OCI-LY7 (cell line): ENCODE measurements at regions not wholly inside any gene's neighbourhood (a gene's known extent, or its start where the extent isn't known, plus 50 kb on each side); places are given as distances from the start of the nearest gene placed in this dataset.
"Not testable (repeated sequence)": the region's sequence is repeated elsewhere in the genome, so short reads cannot be mapped to it uniquely, and the experiment has no call there.

ENCODE experiments used
- BruUV-seq: library from RNA; stranded (reverse); fragments of 400-500 nt; replicated peaks from 2 replicates; lab custom pipeline; 2021; lab: Mats Ljungman, UMichigan
- CTCF ChIA-PET: fragments of 300-600 bp; sonication (Branson Sonifier 250); formaldehyde crosslinking; loops from one replicate; lab custom pipeline; 2022; ENCODE audit warnings: antibody characterized with exemption; ENCODE audit not compliant: unreplicated experiment; lab: Charles Lee
- POLR2A ChIA-PET: fragments of 300-600 bp; sonication (Branson Sonifier 250); formaldehyde crosslinking; loops from one replicate; lab custom pipeline; 2022; ENCODE audit warnings: antibody characterized with exemption; lab: Charles Lee
- DNase-seq: peaks from one replicate; pipeline ENCODE4 v3.0.0-alpha.2; 2015; ENCODE audit warnings: low spot score
- H2AFZ ChIP-seq: fragments of 200-600 bp; sonication (generic), shearing (Covaris generic); 2 replicates; pipeline ENCODE4 v1.6.1; 2014; ENCODE audit warnings: mild to moderate bottlenecking, antibody characterized with exemption, low read length, moderate library complexity
- H3K27ac ChIP-seq: fragments of 200-600 bp; sonication (generic); 2 replicates; pipeline ENCODE4 v1.5.1; 2014; ENCODE audit warnings: mixed run types, low read depth, mild to moderate bottlenecking, moderate library complexity, low read length, inconsistent platforms; ENCODE audit not compliant: poor library complexity, severe bottlenecking
- H3K36me3 ChIP-seq: fragments of 200-600 bp; sonication (generic); 2 replicates; pipeline ENCODE4 v1.6.1; 2014; ENCODE audit warnings: mild to moderate bottlenecking, antibody characterized with exemption, low read length, moderate library complexity, mixed read lengths; ENCODE audit not compliant: insufficient read depth
- H3K4me1 ChIP-seq: fragments of 200-600 bp; sonication (generic); 2 replicates; pipeline ENCODE4 v1.5.1; 2014; ENCODE audit warnings: mild to moderate bottlenecking, low read length; ENCODE audit not compliant: insufficient read depth, poor library complexity, severe bottlenecking
- H3K4me2 ChIP-seq: fragments of 200-600 bp; sonication (generic); 2 replicates; pipeline ENCODE4 v1.6.1; 2014; ENCODE audit warnings: mild to moderate bottlenecking, low read length
- H3K4me3 ChIP-seq: fragments of 200-600 bp; sonication (generic); 2 replicates; pipeline ENCODE4 v1.5.1; 2014; ENCODE audit warnings: mild to moderate bottlenecking, low read depth, low read length; ENCODE audit not compliant: poor library complexity, severe bottlenecking
- H3K79me2 ChIP-seq: fragments of 200-600 bp; sonication (generic); 2 replicates; pipeline ENCODE4 v1.6.1; 2016; ENCODE audit warnings: low read depth, mild to moderate bottlenecking, low read length, moderate library complexity, mixed read lengths; ENCODE audit not compliant: insufficient read depth
- H3K9me2 ChIP-seq: fragments of 200-600 bp; sonication (generic); 2 replicates; pipeline ENCODE4 v1.6.1; 2016; ENCODE audit warnings: mild to moderate bottlenecking, low read length, mixed read lengths; ENCODE audit not compliant: insufficient read depth
- H3K9me3 ChIP-seq: fragments of 200-600 bp; sonication (generic); 2 replicates; pipeline ENCODE4 v1.6.1; 2014; ENCODE audit warnings: mild to moderate bottlenecking, mixed run types, low read length, mixed read lengths
- H4K20me1 ChIP-seq: fragments of 200-600 bp; sonication (generic); 2 replicates; pipeline ENCODE4 v1.6.1; 2014; ENCODE audit warnings: mild to moderate bottlenecking, antibody characterized with exemption, low read length, moderate library complexity, mixed read lengths; ENCODE audit not compliant: insufficient read depth
- EZH2phosphoT487 ChIP-seq: fragments of 200-600 bp; sonication (generic); IDR thresholded peaks from 2 replicates; pipeline ENCODE4 v1.6.1; 2018; ENCODE audit warnings: low read depth, borderline replicate concordance, mild to moderate bottlenecking, mixed run types, antibody characterized with exemption, low read length, moderate library complexity, mixed read lengths
- intact Hi-C: fragments of 100-400 bp; cut with micrococcal nuclease; formaldehyde crosslinking; loops from one replicate; pipeline ENCODE4 v1.10.0; 2022; ENCODE audit not compliant: unreplicated experiment
- TF ChIP-seq, protein P1 (sequence below): fragments of 200-600 bp; sonication (generic); conservative IDR thresholded peaks from 2 replicates; pipeline ENCODE4 v1.5.1; 2014; ENCODE audit warnings: mild to moderate bottlenecking, antibody characterized with exemption, low read length, moderate library complexity, mixed read lengths

DNA sequence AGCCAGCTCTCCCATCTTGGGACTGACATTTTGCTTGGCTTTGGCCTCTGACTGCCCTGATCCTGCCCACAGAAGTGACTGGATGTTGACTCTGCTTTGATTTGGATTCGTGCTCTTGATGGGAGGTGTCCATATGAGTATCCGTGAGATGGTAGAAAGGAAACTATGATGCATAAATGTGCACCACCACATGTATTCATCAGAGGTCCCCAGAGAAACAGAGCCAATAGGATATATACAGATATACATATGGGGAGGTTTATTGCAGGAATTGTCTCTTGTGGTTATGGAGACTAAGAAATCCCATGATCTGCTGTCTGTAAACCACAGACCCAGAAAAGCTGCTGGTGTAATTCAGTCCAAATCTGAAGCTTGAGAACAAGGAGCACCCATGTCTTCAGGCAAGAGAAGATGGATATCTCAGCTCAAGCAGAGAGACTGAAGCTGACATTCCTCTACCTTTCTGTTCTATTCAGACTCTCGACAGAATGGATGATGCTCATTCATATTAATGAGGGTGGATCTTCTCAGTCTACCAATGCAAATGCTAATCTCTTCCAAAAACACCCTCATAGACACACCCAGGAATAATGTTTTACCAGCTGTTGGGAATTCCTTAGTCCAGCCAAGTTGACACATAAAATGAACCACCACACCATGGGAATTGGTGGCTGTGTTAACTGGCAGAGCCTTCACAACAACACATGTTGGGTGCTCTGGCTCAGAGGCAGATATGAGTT lies 390.7 kb downstream of the CCSER2 start:
- ChIA-PET CTCF (no interaction called here), POLR2A (no interaction called here)
- Histone ChIP-seq H3K9me3 (no peaks in the 10 kb centered on the region), H2AFZ (no peak overlapping the region), H3K79me2 (no peaks in the 10 kb centered on the region), H3K4me2 (no peak overlapping the region), H3K4me3 (no peak overlapping the region), H3K36me3 (no peaks in the 10 kb centered on the region), H3K27ac (no peak overlapping the region), H4K20me1 (no peaks in the 10 kb centered on the region), H3K4me1 (no peaks in the 10 kb centered on the region), H3K9me2 (no peaks in the 10 kb centered on the region)
- DNase-seq, result no peak
- no TSS peak for BruUV-seq
- intact Hi-C loops, result no loop called here
- TF ChIP-seq EZH2phosphoT487, result no peak
- TF ChIP-seq, protein P1, sequence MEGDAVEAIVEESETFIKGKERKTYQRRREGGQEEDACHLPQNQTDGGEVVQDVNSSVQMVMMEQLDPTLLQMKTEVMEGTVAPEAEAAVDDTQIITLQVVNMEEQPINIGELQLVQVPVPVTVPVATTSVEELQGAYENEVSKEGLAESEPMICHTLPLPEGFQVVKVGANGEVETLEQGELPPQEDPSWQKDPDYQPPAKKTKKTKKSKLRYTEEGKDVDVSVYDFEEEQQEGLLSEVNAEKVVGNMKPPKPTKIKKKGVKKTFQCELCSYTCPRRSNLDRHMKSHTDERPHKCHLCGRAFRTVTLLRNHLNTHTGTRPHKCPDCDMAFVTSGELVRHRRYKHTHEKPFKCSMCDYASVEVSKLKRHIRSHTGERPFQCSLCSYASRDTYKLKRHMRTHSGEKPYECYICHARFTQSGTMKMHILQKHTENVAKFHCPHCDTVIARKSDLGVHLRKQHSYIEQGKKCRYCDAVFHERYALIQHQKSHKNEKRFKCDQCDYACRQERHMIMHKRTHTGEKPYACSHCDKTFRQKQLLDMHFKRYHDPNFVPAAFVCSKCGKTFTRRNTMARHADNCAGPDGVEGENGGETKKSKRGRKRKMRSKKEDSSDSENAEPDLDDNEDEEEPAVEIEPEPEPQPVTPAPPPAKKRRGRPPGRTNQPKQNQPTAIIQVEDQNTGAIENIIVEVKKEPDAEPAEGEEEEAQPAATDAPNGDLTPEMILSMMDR, result no peak

DNA sequence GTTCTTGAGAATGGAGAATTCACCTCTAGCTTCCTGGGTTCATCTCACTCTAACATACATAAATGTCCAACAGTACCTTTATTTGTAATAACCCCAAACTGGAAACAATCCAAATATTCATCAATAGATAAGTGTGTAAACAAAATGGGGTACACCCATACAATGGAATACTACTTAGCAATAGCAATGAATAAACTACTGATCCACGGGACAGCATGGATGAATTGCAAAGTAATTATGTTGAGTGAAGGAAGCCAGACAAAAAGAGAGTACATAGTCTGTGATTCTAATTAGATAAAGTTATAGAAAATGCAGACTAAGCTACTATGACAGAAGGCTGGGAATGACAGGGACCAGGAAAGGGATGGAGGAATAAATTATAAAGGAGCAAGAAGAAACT lies 391.3 kb downstream of the CCSER2 start:
- Histone ChIP-seq H3K9me2 (no peaks in the 10 kb centered on the region), H4K20me1 (no peaks in the 10 kb centered on the region), H3K4me2 (no peak overlapping the region), H2AFZ (no peak overlapping the region), H3K36me3 (no peaks in the 10 kb centered on the region), H3K4me1 (no peaks in the 10 kb centered on the region), H3K9me3 (no peaks in the 10 kb centered on the region), H3K4me3 (no peak overlapping the region), H3K27ac (no peak overlapping the region), H3K79me2 (no peaks in the 10 kb centered on the region)
- POLR2A ChIA-PET, result no interaction called here
- CTCF ChIA-PET, result no interaction called here
- no peak for DNase-seq
- intact Hi-C loops, result no loop called here
- no TSS peak for BruUV-seq
- no peak for TF ChIP-seq EZH2phosphoT487
- TF ChIP-seq, protein P1, result no peak

DNA sequence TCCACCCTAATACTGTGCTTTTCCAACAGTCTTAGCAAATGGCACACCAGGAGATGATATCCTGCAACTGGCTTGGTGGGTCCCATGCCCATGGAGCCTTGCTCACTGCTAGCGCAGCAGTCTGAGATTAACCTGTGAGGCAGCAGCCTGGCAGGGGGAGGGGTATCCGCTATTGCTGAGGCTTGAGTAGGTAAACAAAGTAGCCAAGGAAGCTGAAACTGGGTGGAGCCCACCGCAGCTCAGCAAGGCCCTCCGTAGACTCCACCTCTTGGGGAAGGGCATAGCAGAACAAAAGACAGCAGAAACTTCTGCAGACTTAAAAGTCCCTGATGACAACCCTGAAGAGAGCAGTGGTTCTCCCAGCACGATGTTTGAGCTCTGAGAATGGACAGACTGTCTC lies 399.0 kb downstream of the CCSER2 start:
- no peaks in the 10 kb centered on the region for H3K36me3 ChIP-seq
- no peak overlapping the region for H3K27ac ChIP-seq
- H3K79me2 ChIP-seq, result no peaks in the 10 kb centered on the region
- no peaks in the 10 kb centered on the region for H3K9me3 ChIP-seq
- POLR2A ChIA-PET, result no interaction called here
- H3K4me2 ChIP-seq, result no peak overlapping the region
- no peak overlapping the region for H2AFZ ChIP-seq
- TF ChIP-seq EZH2phosphoT487, result no peak
- TF ChIP-seq, protein P1, result no peak
- no peaks in the 10 kb centered on the region for H3K4me1 ChIP-seq
- CTCF ChIA-PET, result no interaction called here
- no peak overlapping the region for H3K4me3 ChIP-seq
- BruUV-seq, result no TSS peak
- intact Hi-C loops, result no loop called here
- no peak for DNase-seq
- no peaks in the 10 kb centered on the region for H4K20me1 ChIP-seq
- H3K9me2 ChIP-seq, result no peaks in the 10 kb centered on the region

GRCh38 chr10:84739126-84739525 lies 410.7 kb downstream of the CCSER2 start:
- H3K9me3 ChIP-seq, H2AFZ ChIP-seq, H3K9me2 ChIP-seq, DNase-seq, H3K79me2 ChIP-seq, H3K27ac ChIP-seq, CTCF ChIA-PET, POLR2A ChIA-PET, intact Hi-C loops, H3K4me3 ChIP-seq, H3K36me3 ChIP-seq, H4K20me1 ChIP-seq, H3K4me2 ChIP-seq, H3K4me1 ChIP-seq, BruUV-seq: not testable (repeated sequence)
